CD4-positive, alpha-beta T cell treated with Interleukin-10 for 1 hour (primary cell): ENCODE measurements at regions not wholly inside any gene's neighbourhood (a gene's known extent, or its start where the extent isn't known, plus 50 kb on each side); places are given as distances from the start of the nearest gene placed in this dataset.

Experiments
- DNase-seq: peaks from one replicate; pipeline ENCODE4 v3.0.0-alpha.2; 2020

DNA sequence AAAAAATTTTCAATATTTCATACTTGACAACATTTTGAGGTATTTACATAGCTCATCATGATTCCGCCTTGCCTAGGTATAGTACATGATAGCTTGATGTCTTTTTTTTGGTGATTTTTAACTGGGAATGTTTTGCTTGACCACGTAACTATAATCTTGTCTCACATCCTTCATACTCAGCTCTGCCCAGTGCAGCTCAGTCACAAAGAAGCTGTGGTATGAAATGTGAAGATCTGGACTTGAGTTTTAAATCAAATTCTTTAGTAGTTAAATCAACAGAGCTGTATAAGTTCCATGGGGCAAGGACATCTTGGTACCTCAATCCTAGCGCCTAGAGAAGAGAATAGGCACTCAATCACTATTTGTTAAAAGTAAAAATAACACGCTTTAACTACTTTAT is 276.3 kb upstream of the DKK2 start:
- no peak for DNase-seq

DNA sequence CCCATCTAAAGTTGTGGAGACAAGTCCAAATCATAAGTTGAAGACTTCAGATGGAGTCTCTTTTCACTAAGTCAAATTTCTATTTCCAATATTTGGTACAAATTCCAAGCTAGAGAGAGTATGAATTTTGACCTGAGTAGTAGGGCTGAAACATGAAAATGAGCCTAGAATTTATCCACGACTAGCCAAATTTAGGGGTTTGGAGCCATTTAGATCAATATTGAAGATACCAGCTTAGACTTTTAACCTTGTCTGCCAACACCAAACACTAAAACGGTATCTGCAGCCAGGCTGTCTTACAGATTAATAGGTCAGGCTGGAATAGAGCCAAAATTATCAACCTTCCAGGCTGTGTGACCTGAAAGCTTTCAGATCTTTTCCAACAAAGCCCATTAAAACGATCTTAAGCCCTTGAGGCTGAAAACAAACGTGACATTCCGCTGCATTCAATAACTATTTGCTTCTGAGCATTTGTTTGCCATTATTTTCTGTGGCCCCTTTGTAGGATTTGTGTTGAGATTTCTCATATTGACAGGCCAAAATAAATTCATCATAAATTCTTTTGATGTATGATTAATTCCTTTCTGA is 268.7 kb upstream of the DKK2 start:
- no peak for DNase-seq

DNA sequence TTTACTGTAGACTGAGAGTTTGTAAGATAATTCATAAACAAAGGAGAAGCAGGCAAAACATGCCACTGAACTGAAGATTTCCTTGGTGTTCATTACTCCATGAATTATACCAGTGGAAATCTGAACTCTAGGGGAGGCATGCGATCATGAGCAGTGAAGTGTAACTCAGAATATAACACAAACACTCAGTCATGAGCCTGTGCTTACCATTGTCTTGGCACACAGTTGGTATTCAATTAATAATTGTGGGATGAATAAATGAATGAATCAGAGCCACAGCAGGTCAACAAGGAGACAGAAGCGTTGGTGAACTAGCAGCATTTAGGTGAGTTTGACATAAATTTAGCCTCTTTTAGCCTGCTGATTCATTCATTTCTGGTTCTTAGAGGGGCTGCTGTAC is 263.5 kb upstream of the DKK2 start:
- no peak for DNase-seq

DNA sequence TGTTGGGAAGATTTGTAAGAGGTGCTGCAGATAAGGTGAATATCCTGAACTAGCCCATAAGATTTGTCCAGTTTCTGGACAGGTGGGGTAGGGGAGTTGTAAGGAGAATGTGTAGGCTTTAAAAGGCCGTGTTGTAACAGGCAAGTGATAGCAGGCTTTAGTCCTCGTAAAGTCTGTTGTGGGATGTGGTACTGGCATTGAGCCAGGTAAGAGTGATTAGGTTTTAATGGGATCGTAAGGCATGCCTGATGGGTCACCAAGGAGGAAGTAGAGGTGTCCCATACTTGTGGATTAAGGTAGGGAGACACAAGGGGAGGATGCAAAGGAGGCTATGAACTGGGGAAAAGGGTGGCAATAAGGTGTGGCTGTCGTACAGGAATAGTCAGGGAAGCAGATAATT is 256.9 kb upstream of the DKK2 start:
- no peak for DNase-seq

DNA sequence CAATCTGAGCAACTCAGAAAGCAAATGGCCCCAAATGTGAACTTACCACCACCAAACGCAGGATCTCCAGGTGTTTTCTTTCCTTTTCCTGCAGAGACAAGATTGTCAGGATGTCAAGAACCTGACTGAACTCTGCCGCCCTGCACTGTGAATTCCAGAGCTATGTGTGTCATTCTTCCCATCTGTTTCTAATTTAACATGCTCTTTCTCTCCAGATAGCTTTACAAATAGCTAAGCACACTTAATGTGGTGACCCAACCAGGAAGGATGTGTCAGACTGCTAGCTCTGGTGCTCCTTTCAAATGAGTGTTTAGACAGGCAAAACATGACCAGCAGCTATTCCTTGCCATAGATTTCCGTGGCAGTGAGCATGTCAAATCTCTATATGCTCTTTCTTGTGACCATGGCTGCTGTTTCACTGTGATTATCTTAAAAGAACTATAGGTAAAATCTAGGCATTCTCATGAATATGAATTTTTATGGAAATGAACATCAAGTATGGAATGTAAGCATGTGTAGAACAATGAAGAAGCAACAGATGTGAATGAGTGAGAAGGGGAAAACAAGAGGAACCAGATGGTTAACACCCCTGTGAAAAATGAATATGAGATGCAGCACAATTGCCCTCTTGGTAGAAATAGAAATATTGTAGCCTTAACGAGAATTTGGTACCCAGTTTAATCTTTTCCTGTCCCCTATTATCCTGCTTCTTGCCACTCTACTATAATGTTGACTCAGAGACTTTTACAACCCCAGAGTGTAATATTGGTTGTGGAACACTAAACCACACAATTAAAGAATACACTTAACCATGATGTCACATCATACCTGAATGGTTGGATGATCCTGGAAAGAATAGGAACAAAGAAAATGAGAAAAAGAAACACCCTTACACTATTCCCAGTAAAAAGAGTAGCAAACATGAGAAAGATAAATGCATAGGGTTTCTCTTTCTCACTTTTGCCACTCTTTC is 247.8 kb upstream of the DKK2 start:
- no peak for DNase-seq

DNA sequence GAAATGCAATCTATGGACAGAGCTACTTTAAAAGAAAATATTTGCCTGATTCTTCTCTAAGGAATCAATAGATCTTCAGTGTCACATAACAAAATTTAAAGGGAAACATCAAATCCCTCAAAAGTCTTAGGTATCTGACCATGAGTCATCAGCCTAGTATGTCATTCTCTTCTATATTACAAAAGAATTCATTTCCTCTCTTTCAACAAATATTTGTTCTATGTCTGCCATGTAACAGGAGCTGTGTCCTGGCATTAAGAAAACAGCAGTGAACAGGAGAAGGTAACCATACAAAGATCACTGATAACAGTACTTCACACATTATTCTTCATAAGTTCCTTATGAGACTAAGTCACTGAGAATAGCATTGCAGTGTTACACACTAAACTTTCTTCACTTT is 243.6 kb upstream of the DKK2 start:
- no peak for DNase-seq

DNA sequence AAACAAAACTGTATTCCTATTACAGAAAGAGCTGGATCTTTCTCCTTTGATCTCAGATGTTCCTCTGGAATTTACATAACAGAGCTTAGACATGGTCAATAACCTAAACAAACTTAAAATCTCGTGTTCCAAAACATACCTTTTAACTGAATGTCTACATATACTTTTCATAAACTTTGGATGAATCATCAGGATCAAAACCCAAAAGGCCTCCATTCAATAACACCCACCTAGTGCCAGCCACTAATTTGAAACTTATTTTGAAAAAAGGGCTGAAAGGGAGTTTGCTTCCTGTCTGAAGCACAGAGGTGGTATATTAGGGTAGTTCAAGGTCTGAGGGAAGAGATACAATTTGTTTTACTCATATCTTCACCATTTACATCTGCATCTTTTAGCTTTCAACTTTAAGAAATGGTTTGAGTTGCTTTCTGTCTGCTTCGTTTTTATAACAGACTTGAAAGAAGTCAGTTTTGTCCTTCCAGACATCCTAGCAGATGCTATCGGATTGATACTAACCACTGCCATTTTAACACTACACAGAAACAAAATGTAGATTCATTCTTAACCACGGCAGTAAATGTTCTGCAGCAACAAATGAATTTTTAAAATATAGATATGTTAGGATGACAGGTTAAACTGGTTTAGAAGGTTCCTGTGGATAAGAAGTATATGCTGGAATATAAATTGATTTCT is 242.8 kb upstream of the DKK2 start:
- DNase-seq: no peak

DNA sequence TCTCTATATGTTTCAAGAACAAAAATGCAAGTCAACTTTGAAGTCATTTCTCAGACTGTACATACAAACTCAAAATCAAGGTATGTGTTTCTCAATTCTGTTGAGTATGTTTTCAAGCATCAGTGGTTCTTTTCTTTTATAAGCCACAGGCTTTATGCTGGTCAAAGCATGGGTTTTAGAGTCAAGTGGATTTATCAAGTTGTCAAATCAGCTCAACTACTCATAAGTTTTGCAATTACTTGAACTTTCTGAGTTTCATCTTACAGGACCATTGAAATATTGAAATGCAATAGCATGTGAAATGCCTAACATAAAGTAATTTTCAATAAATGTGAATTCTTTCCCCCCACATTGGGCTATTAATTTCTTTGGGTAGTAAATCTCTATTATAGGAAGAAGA is 239.9 kb upstream of the DKK2 start:
- no peak for DNase-seq

DNA sequence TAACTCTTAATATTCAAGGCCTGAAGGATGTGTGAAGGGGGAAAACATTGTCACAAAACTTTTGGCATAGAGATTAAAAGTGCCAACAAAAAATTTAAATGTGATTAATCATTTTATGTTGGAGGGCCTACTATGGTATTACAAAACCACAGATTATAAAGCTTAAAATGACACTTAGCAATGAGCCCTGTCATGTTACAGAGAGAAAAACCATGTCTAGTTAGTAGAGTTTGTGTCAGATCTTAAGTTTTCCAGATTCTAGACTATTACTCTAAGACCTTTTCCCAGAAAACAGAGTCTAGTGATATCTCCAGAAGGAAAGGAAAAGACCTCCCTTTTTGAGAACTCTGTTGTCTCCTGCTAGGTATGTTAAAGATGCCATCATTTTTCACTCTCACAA is 239.1 kb upstream of the DKK2 start:
- no peak for DNase-seq

DNA sequence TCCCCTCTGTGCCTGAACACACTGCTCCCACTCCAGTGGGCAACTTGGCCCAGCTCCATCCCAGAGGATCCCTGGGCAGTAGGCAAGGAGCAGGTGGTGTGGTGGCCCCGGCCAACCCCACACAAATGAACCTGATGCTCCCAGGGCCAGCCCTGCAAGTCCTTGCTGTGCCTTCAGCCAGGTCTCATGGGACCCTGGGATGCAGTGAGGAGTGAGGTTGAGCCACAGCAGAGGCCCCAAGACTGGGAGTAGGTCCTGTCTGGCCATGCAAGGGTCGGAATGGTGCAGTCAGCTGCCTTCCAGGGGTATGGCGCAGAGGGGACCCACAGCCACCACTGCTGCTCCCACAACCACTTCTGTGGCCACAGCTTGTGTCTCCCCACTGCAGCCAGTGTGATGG is 234.5 kb upstream of the DKK2 start:
- DNase-seq: no peak

DNA sequence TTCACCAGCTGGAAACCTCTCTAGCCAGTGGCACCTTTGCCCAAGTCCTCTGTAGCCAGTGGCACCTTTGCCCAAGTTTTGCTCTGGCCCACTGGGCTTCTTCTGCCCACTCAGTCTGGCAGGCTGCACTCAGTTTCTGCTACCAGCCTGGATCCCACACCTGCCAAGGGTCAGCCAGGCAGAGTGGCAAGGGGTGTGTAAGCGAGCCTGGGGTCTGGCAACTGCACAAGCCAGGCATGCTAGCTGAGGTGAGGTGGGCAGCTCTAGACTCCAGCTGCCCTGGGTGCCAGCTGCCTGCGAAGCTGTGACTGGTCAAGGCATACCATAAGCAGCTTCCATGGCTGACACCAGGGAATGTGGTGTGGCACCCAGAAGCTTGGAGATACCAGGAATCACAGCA is 233.1 kb upstream of the DKK2 start:
- no peak for DNase-seq

DNA sequence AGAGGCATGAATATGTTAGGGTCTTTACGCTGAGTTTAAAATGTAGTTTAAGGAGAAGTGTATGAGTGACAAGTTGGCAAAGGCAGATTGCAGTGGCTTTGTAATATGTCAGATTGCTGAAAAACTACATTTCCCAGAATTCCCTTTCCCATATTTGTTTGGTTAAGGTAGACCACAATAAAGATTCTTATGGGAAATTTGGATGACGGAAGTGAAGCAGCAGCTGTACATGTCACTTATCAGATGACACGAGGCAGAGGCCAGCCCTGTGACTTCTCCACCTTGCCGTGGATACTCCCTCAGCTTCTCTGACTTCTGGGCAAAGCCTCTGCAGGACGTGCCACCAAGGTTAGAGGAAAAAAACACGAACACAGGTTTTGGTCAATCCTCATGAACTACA is 229.7 kb upstream of the DKK2 start:
- no peak for DNase-seq

DNA sequence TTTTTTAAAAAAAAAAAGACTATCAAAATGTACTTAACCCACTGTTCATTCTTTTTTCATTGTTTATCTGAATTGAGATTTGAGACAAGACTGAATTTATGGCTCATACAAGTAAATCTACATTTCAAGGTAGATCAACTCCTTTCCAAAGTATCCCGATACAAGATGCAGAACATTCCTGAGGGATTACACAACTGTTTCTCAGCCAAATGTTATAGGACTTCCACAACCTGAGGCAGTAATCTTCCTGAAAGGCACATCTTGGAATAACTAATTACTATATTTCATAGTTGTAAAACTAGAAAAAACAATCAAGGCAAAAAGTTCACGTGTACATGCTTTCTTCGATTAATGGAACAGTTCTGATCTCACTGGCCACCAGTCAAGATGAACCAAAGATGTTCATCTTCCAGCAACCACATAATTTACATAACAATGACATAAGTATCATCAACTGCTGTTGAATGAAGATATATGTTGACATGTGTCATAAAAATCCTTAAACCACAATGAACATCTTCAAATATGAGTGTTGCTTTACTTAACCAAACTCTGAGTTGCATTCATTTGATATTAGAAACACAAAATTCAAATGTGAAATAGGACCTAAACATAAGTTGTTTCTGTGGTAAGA is 225.2 kb upstream of the DKK2 start:
- no peak for DNase-seq

DNA sequence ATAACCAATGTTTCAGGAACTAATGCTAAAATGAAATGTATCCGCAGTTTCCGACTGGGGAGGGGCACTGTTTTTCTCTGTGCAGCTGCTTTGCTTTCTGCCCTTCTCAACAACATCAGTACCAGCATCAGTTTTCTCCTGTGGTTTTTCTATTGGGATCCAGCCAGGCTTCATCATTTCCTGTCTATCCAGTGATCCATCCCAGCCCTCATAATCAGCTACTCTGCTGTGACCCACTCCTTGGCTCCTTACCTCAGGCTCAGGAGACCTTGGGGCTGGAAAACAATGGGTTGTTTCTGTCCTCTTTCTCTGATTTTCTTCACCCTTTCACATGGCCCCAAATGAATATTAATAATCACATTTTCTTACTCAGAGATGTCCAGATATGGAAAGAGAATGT is 222.2 kb upstream of the DKK2 start:
- no peak for DNase-seq

DNA sequence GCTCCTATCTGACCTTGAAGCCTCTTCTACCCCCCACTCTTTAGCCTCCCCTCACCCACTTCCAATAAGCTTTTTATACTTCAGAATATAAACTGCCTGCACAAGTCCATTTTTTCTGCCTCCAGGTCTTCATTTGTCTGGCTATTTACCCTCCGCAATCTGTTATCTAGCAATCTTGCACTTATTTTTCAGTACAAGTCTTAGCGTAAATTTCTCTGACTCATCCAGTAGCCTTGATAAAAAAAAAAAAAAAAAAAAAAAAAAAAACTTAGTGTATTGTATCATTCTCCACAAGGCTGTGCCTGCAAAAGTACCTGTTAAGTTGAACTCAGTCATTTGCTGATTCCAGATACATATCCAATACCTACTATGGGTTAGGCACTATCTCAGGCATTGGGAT is 219.5 kb upstream of the DKK2 start:
- no peak for DNase-seq

DNA sequence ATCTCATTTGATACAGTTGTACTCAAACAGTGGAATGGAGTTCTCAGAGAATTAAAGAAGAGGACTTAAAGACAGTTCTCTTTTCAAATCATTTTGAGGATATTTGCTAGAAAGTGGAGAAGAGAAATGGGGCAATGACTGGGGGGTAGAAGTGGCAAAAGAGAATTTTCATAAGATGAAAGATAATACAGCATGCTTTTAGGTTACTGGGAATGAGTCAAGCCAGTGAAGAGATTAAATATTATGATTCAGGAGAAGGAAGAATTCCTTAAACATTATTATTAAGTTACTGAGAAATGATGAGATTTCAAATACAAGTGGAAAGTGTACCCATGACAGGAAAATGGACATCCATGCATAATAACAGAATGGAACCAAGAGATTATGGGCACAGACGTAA is 219.0 kb upstream of the DKK2 start:
- DNase-seq: no peak

DNA sequence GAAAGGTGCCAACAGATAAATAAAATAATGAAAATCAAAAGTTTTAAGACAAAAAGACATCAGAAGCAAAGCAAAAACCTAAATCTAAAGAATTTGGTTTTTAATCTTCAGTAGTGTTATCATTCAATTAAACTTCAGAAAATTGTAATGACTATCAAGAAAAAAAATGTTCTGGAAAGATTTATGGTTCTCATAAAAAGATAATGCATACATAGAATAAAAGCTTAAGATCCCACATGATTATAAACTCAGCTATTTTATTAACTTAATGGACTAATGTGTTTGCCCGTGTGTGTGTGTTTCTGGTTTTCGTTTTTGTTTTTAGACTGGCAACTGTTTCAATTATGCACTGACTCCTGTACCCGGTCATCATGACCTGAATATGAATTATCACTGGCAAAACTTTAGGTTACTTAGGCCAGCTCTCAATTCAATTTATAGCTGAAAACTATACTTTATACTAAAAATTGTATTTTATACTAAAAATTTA is 217.5 kb upstream of the DKK2 start:
- no peak for DNase-seq

DNA sequence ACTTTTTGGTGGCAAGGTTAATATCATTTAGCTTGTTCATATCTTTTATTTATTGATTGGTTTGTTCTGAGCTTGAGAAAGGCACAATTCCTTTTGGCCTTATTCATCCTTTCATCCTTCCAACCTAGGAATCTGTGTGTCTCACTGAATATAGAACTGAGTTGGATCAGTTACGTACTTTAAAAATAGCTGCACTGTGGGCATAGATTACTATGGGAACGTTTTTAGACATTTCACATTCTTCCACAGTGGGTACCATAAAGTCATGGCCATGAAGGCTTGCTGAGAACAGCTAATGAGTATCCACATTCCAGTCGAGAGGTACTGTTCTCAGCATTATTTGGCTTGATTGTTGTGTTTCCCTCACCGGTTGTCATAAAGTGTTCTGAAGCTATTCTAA is 217.0 kb upstream of the DKK2 start:
- DNase-seq: no peak

DNA sequence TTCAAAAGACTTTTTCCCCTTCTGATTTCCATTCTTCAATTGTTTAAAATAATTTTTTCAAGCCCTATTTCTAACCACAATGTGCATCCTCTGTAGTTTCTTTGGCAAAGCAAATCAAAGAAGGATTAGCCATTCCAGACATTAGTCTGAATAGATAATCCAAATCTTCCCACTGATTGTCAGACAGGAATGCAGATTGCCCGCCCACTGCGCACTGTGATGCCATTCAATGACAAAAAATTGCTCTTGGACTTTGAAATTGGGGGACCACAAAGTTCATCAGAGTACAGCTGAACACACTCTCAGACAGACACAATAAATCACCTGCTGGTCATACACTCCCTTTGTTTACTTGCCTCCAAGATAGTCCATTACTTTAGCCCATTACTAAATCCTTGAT is 216.5 kb upstream of the DKK2 start:
- DNase-seq: no peak

DNA sequence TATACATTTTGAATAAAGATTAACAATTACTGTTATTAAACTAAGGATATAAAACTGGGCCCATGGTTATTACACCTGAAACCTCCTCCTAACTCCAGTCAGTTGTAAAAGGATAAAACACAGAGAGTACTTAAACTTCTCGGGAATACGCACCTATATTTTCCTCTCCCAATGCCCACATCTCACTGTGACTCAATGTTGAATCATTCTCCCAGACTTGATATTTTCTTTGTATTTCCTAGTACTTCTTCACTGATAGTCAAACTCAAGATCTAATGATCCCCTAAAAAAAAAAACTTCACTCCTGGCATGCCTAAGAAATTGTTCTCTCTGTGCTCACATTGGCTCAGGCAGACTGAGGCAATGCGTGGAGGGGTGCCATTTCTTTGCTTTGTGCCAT is 212.5 kb upstream of the DKK2 start:
- no peak for DNase-seq

DNA sequence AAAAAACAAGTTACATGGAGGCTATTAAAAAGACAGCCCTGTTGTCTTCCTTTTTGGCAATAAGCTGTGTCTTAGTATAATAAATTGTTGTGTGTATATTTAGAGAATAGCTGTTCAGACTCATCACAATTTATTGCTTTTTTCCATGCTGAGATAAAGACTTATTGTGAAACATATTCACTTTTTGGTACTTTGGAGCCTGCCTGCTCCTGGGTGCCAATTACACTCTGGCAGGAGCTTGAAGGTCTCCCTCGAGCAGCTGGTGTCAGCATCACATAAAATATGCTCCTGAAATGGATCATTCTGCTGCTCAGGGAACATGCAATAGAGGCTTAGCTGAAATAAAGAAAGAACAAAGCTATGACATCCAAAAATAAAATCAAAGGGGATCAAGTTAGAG is 211.6 kb upstream of the DKK2 start:
- DNase-seq: no peak

DNA sequence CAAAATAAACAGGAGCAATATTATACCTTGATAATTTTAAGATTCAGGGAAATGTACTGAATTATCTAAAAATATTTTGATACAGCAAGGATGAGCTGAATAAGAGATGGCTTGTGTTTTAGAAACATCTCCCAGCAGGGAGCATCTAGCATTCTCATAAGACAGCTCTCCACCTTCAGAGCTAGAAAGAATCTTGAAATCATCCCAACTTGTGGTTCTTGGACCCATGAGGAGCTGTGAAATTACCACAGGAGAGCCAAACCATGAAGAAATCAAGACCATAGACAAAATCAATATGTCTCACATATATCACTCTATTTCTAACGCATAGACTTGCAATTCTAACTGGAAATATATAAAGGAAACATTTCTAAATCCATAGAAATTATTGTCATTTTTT is 210.6 kb upstream of the DKK2 start:
- no peak for DNase-seq

DNA sequence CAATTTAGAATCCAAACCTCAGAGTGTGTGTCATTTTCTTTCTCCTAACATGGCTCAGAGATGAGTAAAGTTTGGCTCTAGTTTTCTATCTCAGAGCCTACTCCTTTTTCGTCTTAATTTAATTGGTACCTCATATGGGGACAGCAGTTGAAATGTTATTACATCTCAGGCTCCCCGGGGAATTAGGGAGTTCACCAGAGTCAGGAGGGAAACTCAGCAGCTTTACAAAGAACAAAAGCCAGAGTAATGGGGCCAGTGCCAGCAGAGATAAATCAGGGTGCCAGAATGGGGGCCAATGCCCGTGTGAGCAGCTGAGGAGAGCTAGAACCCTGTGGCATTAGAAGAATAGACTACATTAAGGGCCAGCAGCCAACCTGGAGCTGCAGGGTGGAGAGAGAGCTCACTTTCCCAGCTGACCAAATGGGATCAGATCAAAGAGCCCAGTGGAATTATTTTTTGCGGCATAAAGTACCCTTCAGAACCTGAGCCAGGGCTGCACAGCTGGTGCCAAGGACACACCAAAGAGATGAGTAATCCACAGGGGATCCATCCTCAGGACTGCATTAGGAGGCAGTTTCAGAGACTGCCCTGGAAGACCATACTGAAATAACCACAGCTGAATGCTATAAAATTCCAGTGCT is 207.1 kb upstream of the DKK2 start:
- no peak for DNase-seq
